NCI-H2171 treated with DMSO at 0.1 percent for 48 hours (cell line): ENCODE measurements at regions not wholly inside any gene's neighbourhood (a gene's known extent, or its start where the extent isn't known, plus 50 kb on each side); places are given as distances from the start of the nearest gene placed in this dataset.
A peak's percentile ranks its signal among the peaks of the same experiment; 100 is the strongest.
"Not testable (repeated sequence)": the region's sequence is repeated elsewhere in the genome, so short reads cannot be mapped to it uniquely, and the experiment has no call there.

Source experiments
- DNase-seq: peaks from one replicate; lab custom pipeline; 2025; lab: John Stamatoyannopoulos, UW

DNA sequence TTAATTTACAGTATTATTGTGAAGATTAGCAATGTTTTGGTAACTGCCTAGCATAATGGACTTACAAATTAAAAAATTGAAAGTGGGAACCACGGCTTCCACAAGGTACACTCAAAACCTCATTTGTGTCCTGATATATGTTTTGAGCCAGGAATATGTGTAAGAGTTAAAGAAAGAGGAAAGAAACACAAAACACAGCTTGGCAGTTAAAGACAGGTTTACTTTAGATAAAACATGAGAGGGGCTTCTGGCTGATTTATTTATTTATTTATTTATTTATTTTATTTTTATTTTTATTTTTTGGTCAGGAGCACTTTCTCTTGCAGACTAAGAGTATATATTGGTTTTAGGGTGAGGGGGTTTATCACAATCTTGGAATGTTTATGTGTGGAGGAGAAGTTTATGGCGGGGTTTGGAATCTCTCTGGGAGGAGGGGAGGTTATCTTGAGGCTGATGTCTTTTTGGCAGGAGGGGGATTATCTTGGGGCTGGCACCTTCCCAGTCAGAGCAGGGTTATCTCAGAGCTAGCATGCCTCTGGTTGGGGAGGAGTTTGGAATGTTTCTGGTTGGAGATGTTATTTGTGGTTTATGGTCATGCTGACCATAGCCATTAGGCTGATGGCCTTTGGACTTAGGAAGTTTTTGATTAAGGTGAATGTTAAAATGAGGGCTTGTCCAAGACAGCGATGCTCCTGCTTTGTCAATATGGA, 436.7 kb downstream of the DAD1 start:
- no peak for DNase-seq

DNA sequence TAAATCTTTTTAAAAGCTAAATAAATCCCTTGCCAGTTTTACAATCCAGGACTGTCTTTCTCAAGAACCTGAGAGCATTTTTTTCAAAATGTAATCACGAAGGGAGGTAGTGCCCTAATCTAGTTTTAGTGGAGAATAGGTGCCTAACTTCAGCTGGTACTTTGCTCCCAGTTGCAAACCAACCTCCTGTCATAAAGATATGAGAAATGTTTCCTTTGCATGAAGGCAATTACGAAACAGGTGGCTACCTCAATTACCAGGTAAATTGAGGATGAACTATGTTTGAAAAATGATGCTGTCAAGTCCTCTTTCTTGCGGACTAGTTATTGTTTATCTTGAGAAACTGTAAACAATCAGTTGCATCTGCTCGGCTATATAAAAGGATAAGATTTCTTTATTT, 437.9 kb downstream of the DAD1 start:
- no peak for DNase-seq

DNA sequence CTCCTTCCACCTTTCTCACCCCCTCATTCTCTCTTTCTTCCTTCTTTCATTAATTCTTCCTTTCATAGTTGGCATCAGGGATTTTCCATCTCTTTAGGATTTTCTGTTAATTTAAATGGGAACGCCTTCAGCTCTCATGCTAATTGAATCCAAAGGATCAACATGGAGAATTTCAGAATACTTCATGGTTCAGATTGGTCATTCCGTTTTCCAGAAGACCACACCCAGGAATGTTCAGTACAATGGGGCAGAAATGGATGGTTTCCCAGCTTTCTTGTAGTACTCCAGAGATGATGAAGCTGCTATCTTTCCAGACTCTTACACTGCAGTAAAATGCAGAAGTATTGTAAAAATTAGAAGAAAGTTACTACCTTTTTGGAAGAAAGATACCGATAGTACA, 440.0 kb downstream of the DAD1 start:
- DNase-seq = no peak

DNA sequence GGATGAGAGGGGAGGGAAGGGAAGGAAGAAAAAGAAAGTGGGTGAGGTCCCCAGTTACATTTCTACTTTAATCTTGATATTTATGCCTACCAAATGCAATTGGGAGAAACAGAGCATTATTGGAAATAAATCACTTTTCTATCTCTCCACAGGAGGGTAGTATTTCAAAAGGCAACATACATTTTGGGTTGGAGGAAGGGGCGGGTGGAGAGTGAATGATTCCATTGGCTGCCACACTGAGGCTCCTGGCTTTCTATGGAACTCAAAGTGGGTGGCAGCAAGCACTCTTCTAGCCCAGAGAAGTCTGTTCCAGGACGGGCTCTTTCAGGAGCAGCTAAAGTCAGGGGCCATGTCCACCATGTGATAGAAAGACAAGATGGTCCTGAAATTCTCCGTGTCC, 441.3 kb downstream of the DAD1 start:
- DNase-seq = no peak

DNA sequence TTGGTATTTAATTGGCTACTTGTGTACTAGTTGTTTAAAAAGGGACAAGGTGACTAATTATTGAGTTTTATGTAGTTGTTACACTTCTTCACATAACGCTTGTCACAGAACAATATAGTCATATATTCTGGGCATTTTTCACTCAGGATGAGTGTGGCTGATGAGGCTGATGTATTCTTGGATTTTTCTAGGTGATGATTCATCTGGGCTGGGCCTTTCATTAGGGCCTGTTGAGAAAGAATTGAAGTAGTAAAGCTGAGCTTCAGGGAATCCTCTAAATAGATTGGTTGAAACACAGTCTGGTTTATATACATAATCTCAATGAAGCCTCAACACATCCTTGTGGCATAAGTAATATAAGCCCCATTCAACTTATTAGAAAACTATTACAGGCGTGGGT, 445.7 kb downstream of the DAD1 start:
- no peak for DNase-seq

DNA sequence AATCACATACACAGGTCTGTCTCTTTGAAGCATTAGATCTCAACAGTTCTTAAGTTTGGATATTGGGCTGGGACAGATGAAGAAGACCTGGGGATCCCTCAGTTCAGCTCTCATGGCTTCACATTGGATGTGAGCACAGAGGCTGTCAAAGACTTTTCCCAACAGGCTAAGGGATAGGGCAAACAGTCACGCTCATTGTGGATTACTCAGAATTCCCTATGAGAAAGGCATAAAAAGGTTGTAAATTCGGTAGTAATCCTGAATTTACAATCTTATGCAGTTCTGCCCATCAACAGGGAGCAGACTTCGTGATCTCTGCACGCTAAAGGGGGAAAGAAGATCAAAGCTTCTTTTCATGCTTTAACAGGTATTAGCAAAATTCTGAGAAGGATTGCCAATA, 448.4 kb downstream of the DAD1 start:
- DNase-seq = no peak

DNA sequence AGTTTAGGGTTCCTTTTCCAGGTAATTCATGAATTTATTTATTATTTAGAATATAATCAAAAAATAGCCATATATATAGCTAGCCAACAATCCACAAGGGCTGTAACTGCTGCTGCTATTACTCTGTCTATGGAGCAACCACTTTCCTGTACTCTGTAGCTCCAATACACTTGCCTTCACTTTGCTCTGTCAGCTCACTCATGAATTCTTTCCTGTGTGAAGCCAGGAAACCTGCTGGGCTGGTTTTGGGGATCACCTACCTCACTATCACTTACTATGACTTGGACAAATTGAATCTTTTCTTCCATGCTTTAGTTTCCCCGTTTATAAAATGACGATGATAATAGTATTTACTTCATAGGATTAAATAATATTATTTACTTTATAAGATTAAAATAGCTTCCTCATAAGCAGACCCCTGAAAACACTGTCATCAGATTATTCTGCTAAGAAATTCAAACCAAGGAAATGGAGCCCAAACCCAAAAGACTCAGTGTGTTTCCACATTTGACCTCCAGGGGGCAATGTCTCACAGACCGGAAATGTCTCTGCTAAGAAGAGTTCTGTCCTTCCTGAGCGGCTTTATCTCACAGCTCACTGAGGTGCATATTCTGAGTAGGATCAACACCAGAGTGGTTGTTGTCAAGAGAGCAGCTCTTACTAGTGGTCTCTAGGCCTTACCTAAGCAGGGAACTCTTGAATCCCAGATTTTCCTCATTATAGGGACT, 457.1 kb downstream of the DAD1 start:
- peak; percentile 42 for DNase-seq

DNA sequence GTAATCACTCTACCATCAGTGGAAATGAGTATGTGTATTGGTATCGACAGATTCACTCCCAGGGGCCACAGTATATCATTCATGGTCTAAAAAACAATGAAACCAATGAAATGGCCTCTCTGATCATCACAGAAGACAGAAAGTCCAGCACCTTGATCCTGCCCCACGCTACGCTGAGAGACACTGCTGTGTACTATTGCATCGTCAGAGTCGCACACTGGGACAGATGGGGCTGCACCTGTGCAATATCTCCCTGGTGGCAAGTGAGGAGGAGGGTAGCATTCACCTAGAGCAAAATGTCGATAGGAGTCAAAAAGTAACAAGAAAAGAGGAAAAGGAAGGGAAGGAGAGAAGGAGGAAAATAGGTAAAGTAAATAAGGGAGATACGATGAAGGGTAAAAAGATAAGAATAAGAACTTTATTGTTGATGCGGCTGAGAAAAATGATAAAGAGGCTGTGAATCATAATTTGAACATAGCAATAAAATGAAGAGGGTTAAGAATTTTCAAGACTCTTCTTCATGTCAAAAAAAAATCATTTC, 450.5 kb upstream of the OR4E1 start:
- DNase-seq = peak; percentile 34

DNA sequence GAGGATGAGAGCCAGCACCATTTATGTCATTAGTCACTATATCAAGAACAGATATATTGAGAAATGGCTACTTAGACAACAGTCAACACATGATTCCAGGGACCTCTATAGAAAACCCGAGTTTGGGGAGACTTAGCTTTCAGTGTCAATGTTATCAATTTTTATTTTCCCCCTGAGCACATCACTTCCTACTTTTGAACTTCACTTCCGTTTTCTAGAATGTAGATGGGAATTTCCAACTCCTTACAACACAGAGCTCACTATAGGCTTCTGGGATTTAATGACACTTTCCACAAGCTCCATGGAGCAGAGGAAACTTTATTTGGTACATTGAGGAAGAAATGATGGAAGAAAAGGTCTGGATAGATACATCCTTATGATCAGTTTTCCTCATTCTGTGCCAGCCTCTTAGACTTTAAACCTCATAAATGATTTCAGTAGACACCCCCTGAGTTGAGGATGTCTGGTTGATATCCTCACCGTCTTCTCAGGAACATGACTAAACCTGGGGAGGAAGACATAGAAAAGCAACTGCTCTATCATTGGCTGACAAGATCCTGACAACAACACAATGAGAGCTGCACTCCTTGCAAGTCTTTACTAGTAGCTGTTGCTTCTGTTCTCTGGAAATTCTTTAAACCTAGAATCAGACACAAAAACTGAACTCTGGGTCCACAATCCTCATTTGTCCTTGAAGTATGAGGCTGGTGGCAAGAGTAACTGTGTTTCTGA, 449.4 kb upstream of the OR4E1 start:
- DNase-seq = no peak

DNA sequence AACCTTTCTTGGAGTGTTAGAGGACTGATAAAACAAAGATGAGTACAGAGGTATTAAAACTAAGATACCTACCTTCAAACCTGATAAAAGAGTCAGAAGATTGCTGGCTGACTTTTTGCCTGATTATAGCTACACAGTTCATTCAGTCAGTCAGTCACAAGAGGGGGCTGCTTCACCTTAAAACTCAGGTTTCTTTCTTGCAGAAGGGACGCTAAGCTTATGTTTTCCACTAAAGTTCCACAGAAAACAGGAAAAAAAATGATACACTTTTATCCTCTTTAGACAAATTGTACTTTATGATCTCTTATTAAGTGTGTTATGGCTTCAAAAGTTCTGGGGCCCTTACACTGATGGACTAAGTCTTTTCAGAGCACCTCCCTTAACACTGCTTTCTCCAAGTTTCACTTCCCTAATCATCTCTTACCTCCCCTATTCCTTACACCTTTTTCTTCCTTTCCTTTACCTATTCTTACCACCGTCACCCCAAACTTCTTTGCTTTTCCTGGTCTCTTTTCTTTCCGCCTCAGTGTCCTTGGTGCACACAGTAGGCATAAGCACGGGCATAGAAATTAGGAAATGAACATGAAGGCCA, 448.7 kb upstream of the OR4E1 start:
- DNase-seq = peak; percentile 36

DNA sequence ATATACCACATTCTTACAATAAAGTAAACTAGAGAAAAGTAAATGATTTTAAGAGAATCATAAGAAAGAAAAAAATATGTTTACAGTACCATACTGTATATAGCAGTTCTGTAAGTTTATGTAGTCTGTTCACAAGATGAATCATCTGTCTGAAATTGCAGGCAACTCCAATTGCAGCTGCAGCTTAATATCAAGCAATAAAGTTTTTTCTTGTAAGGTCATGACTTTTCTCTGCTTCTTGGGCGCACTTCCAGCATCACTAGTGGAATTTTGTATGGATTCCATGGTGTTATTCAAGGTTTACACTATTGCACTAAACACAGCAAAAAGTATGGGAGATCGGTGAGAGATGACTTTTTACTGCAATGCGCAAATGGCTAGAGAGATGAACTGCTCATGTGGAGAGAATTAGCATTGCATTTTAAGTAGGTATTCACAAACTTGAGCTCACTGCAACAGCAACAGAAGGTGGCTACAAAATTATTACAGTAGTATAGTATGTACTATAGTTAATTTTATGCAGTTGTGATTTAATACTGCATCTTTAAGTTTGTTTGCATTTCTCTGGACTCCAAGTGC, 445.4 kb upstream of the OR4E1 start:
- no peak for DNase-seq

DNA sequence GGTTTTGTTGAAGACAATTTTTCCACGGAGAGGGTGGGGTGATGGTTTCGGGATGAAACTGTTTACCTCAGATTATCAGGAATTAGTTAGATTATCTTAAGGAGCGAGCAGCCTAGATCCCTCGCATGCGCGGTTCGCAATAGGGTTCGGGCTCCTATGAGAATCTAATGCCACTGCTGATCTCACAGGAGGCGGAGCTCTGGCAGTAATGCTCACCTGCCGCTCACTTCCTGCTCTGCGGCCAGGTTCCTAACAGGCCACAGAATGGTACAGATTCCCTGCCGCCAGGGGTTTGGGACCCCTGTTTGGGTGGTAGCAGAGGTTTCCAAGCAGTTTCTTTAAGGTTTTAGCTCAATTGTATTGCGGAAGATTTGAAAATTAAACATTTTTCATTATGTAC, 439.8 kb upstream of the OR4E1 start:
- DNase-seq = no peak

DNA sequence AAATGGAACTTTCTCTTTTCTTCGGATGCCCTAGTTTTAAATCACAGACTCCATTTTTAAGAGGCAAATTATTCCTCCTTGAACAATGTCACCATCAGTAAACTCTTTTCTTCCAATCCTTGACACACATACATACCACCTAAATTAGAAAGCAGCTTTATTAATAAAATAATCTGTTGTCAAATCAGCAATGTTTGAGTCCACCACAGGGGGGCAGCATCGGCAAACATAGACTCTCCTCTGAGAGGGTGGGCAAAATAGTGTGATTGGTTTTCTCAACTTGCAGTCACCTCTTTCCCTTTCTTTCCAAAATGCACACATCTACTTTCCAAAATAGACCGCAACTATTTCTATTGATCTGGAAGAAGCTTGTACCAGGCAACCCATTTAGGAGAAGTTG, 438.4 kb upstream of the OR4E1 start:
- peak; percentile 33 for DNase-seq

DNA sequence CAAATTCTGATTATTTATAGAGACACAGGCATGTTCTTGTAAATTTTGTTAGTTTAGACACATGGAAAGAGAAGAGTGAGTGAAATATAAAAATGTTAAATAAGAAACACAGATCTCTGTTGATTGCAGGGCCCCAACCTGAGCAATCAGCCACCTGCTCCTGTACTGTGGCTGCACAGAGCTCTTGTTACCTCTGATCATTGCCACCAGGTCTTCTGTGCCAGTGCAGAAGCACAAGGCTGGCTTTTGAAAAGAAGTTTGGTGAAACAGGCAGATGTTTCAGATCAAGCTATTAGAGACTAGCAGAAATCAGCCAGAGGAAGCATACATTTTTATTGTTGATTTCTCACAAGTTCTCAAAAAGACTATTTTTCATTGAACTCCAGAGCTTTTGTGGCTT, 434.1 kb upstream of the OR4E1 start:
- no peak for DNase-seq

DNA sequence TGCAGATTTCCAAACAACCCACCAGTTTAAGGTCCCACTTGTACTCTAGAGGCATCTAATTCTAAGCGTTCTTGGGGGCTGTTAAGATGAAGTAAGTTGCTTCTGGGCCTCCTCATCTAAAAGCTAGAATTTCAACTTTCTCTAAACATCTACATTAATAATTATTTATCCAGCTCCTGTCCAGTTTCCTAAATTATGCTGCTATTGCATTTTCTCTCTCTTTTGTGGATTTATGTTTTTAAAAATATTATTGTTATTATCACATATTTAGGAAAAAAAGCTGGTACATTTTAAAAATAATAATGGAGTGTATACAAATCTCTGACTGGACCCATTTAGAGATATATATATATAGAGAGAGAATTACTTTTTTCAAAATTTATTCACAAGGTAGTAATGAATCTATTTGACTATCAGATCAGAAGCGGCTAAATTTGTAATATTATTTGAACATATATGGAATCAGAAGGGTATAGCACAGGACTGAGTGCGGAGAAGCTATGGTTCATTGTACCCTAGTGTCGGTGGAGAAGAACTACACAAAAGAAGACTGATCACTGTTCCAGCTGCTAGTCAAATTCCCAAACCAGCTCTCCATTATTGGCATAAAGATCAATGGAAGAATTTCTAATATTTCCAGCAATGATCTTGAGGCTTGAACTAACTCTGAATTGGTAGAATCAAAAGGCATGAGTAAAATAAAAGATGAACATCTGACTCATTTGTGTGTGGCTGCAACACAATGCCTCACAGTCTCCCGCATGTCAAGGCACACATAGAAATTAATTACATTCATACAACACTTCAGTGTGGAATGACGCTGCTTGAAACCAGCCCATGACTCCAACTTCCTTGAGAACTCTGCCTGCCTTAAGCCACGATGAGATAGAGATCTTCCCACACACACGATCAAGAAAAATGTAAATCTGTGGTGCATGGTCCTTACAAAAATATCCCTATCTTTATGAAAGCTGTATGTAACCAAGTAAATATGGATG, 433.4 kb upstream of the OR4E1 start:
- no peak for DNase-seq

DNA sequence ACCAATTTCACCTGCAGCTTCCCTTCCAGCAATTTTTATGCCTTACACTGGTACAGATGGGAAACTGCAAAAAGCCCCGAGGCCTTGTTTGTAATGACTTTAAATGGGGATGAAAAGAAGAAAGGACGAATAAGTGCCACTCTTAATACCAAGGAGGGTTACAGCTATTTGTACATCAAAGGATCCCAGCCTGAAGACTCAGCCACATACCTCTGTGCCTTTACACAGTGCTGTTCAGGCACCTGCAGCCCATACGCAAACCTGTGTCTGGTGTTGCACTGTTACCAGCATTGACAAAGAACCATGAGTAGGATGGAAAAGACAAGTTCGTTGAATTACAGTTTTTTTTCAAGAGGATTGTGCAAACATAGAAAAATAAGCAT, 432.0 kb upstream of the OR4E1 start:
- DNase-seq = no peak

DNA sequence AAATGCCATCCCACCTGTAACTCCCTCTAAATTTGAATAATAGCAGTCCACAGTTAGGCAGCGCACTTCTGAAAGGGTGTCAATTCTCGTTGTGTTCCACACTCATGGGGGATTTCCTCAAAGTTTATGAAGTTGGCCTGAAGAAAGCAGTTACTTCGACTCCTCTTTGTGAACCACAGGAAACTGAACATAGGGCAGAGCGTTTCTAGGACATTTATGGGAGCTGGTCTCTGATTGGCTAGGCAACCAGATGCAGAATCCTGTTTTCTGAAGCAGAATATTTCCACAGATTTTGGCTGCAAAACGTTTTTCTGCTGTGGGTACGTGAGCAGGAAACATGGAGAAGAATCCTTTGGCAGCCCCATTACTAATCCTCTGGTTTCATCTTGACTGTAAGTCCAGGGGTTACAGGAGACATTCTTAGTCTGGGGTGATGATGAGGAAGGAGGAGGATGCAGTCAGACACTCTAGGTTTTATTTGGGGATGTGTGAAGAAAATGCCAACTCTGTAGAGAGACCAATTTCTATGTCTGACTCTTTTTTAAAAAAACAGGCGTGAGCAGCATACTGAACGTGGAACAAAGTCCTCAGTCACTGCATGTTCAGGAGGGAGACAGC, 431.5 kb upstream of the OR4E1 start:
- DNase-seq = no peak

DNA sequence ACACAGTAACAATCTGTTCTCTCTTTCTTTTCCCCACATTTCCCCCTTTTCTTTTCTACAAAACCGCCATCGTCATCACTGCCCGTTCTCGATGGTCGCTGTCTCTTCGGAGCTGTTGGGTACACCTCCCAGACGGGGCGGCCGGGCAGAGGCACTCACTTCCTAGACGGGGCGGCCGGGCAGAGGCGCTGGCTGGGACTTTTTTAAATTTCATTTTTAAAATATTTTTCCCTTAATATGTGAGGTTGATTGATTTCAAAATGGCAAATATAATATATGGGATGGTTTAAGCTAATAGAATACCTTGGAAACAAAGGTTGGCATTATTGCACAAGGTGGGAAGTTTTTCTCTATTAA, 427.1 kb upstream of the OR4E1 start:
- not testable (repeated sequence) for DNase-seq

DNA sequence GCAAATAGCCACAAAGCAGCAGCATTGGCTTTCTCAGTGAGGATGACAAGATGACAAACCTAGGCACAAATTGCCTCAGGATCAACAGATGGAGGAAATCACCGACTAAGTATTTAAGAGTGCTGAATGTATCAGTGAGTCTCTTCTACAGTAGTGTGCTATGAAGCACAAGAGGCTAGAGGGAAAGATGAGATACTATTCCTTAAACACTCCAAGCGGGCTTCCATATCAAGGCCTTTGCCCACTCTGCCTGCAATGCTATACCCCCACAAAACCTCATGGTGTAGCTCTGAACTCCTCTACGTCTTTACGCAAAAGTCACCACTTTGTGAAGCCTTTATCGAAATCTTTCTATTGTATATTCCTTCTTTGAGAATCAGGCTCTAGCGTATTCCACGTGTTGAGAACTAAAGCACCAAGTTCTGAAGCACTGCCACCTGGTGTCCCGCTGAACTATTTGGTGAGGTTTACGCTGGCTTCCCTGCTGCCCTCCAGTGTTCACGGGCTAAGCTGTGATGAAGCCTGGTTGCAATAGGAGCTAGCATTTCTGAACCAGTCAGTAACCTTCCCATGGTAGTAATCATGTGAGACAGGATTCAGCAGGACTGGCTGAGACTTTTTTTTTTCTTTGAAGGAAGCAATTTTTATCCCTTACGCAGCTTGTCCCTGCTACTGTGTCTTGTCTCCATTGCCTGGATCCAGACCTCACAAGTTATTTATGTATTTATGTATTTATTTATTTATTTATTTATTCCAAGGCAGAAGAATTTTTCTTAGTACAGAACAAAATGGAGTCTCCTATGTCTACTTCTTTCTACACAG, 426.5 kb upstream of the OR4E1 start:
- DNase-seq = peak; percentile 82

DNA sequence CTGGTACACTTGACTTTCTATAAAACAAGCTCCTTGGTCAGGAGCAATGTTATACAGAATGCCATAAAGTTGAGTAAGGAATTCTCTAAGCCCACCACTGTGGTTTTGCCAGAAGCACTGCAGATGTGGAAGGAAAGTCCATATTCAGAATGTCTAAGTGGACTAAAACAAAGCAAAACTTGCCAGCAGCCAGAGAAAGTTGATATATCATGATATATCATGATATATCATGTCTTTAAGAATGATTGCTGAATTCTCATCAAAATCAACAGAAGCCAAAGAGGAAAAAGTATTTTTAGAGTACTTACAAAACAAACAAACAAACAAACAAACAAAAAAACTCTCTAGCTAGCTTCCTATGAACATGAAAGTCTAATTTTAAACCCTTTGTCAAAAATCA, 424.8 kb upstream of the OR4E1 start:
- DNase-seq = no peak
